ENCODE measurements at regions not wholly inside any gene's neighbourhood (a gene's known extent, or its start where the extent isn't known, plus 50 kb on each side); places are given as distances from the start of the nearest gene placed in this dataset.

DNA sequence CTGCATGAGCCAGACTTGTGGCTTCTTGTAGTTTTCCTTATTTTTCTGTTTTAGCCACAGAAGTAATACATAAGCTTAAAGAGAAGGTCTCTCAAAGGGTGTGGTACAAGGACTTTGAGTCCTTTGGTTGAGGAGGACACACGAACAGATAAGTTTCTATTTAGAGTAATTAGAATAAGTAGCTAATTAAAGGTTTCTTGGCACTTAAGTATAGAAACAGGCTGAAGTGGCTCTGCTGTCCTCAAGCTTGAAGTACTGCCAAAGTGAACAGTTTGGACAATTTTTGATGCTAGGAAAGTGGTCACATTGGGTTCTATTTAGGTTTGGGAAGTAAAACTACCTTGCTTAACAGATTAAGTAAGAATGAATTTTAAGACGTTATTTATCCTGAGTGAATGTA, 278.3 kb upstream of the MPDZ start:
- TF ChIP-seq EZH2phosphoT487 (IDR thresholded peaks at IDR 0.05; ENCODE audit: low read length), result no peak
- TF ChIP-seq, protein P1, sequence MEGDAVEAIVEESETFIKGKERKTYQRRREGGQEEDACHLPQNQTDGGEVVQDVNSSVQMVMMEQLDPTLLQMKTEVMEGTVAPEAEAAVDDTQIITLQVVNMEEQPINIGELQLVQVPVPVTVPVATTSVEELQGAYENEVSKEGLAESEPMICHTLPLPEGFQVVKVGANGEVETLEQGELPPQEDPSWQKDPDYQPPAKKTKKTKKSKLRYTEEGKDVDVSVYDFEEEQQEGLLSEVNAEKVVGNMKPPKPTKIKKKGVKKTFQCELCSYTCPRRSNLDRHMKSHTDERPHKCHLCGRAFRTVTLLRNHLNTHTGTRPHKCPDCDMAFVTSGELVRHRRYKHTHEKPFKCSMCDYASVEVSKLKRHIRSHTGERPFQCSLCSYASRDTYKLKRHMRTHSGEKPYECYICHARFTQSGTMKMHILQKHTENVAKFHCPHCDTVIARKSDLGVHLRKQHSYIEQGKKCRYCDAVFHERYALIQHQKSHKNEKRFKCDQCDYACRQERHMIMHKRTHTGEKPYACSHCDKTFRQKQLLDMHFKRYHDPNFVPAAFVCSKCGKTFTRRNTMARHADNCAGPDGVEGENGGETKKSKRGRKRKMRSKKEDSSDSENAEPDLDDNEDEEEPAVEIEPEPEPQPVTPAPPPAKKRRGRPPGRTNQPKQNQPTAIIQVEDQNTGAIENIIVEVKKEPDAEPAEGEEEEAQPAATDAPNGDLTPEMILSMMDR (IDR thresholded peaks at IDR 0.05; ENCODE audit: low read length), result no peak
